HG03097 (cell line): ENCODE measurements at regions not wholly inside any gene's neighbourhood (a gene's known extent, or its start where the extent isn't known, plus 50 kb on each side); places are given as distances from the start of the nearest gene placed in this dataset.

ENCODE experiments used
- ATAC-seq: cut with Tn5 transposase; IDR thresholded peaks from one replicate; pipeline ENCODE4 v1.9.1; 2021; ENCODE audit not compliant: unreplicated experiment, low FRiP score

- ATAC-seq = no peak
These were observed 290.9 kb downstream of the MAF start for GRCh38 chr16:79309606-79310005.

GRCh38 chr16:79307214-79307613 lies 293.3 kb downstream of the MAF start:
- ATAC-seq = no peak

- no peak for ATAC-seq
These were observed 295.5 kb downstream of the MAF start for GRCh38 chr16:79305074-79305473.

GRCh38 chr16:79303959-79304387 lies 296.6 kb downstream of the MAF start:
- ATAC-seq = no peak

GRCh38 chr16:79303206-79303605 lies 297.3 kb downstream of the MAF start:
- no peak for ATAC-seq

- no peak for ATAC-seq
These were observed 297.8 kb downstream of the MAF start for GRCh38 chr16:79302731-79303130.

- no peak for ATAC-seq
These were observed 299.5 kb downstream of the MAF start for GRCh38 chr16:79301051-79301450.

- no peak for ATAC-seq
These were observed 301.4 kb downstream of the MAF start for GRCh38 chr16:79298894-79299799.

- no peak for ATAC-seq
These were observed 302.1 kb downstream of the MAF start for GRCh38 chr16:79298476-79298875.

GRCh38 chr16:79297805-79298204 lies 302.7 kb downstream of the MAF start:
- ATAC-seq = no peak

GRCh38 chr16:79297296-79297695 lies 303.2 kb downstream of the MAF start:
- ATAC-seq = no peak

GRCh38 chr16:79296491-79296890 lies 304.0 kb downstream of the MAF start:
- no peak for ATAC-seq

GRCh38 chr16:79295746-79296145 lies 304.8 kb downstream of the MAF start:
- ATAC-seq = no peak

GRCh38 chr16:79295162-79295561 lies 305.4 kb downstream of the MAF start:
- no peak for ATAC-seq

GRCh38 chr16:79294568-79294967 lies 306.0 kb downstream of the MAF start:
- no peak for ATAC-seq

- ATAC-seq = no peak
These were observed 306.6 kb downstream of the MAF start for GRCh38 chr16:79293836-79294460.

GRCh38 chr16:79288066-79288465 lies 312.5 kb downstream of the MAF start:
- no peak for ATAC-seq

GRCh38 chr16:79287424-79287917 lies 313.1 kb downstream of the MAF start:
- peak; percentile 6 for ATAC-seq

- peak; percentile 90 for ATAC-seq
These were observed 313.7 kb downstream of the MAF start for GRCh38 chr16:79286646-79287423.

- ATAC-seq = no peak
These were observed 315.8 kb downstream of the MAF start for GRCh38 chr16:79284766-79285165.

GRCh38 chr16:79283578-79283977 lies 317.0 kb downstream of the MAF start:
- ATAC-seq = no peak
